Stimulated activated CD8-positive, alpha-beta memory T cell treated with anti-CD3 and anti-CD28 coated beads, Interleukin-15, amount 100 ng/mL, for 24 hours (primary cell): ENCODE measurements at regions not wholly inside any gene's neighbourhood (a gene's known extent, or its start where the extent isn't known, plus 50 kb on each side); places are given as distances from the start of the nearest gene placed in this dataset.

Experiments
- DNase-seq: peaks from one replicate; pipeline ENCODE4 v3.0.0-alpha.2; 2020; ENCODE audit warnings: low read depth

- no peak for DNase-seq
These were observed 880.4 kb upstream of the MAN1A1 start for GRCh38 chr6:120230008-120230407.

DNA sequence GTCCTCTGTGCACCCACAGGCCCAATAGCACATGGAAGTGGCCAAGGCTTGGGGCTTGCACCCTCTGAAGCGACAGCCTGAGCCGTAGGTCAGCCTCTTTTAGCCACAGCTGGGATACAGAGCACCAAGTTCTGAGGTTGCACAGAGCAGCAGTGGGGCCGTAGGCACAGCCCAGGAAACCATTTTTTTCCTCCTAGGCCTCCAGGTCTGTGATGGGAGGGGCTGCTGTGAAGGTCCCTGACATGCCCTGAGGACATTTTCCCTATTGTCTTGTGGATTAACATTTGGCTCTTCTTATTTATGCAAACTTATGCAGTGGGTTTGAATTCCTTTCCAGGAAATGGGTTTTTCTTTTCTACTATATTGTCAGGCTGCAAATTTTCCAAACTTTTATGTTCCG lies 878.7 kb upstream of the MAN1A1 start:
- DNase-seq, result no peak

- no peak for DNase-seq
These were observed 869.8 kb upstream of the MAN1A1 start for GRCh38 chr6:120219339-120219738.

DNA sequence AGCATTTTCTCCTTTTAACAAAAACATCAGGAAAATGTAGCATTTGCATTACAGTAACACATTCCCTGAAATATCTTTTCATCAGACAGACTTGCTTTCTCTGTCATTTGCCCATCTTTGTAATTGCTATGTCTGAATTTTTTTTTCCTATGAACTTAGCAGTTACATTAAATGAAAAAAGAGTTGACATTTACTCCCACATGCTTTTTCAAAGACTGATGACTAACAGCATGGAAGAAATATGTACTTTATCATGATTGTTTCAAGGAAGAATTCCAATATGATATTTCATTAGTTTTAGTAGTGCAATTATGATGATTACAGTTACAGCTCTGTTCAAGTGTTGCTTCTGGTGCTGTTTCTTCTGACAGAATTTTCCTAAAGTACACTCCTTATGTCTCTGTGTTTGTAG lies 864.5 kb upstream of the MAN1A1 start:
- no peak for DNase-seq

DNA sequence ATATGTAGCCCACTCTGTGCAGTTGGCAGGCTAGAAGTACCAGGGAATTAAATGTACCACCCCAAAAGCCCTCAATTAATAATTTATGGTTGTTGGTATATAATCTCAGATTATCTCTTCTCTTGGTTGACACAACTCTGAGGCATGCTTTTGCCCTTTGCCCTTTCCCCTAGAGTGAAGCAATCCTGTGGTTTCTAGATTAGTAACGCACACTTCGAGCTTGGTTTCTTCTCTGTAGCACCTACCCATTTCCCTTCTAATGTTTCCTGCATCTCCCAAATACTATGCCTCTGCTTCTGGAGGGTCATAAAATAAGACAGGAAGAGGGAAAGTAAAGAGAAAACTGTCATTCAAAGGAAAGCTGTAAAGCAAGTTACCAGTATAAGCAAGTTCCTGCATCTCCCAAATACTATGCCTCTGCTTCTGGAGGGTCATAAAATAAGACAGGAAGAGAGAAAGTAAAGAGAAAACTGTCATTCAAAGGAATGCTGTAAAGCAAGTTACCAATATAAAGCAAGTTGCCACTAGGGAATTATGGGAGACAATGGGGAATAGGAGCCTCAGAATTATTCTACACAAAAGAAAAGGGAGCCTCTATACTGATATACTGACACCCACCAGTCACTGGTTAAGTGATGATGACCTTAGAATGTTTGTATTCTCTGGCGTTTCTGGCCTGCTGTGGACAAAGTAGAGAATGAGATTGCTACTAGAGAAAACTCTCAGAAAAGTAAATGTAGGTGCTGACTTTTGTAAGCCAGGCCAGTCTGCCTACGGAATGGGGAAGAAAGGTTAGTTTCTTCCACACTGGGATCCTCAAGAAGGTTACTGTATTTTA lies 862.6 kb upstream of the MAN1A1 start:
- no peak for DNase-seq

DNA sequence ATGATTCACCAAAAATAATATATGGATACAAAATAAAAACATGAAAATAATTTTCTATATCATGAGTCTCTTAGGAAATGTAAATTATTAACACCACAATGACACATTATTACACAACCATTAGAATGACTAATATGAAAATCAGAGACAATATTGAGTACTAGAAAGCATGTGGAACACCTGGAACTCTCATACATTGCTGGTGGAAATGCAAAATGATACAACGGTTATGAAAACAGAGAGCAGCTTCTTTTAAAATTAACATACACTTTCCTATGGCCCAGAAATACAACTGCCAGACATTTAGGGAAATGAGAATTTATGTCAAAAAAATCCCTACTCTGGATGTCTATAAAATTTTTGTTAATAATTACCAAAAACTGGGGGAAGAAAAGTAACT lies 853.3 kb upstream of the MAN1A1 start:
- no peak for DNase-seq

DNA sequence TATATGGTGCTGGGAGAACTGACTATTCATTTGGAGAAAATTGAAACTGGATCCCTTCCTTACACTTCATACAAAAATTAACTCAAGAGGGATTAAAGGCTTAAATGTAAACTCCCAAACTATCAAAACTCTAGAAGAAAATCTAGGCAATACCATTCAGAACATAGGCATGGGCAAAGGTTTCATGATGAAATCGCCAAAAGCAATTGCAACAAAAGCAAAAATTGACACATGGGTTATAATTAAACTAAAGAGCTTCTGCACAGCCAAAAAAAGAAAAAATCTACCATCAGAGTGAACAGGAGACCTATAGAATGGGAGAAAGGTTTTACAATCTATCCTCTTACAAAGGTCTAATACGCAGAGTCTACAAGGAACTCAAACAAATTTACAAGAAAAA lies 851.3 kb upstream of the MAN1A1 start:
- DNase-seq, result no peak

DNA sequence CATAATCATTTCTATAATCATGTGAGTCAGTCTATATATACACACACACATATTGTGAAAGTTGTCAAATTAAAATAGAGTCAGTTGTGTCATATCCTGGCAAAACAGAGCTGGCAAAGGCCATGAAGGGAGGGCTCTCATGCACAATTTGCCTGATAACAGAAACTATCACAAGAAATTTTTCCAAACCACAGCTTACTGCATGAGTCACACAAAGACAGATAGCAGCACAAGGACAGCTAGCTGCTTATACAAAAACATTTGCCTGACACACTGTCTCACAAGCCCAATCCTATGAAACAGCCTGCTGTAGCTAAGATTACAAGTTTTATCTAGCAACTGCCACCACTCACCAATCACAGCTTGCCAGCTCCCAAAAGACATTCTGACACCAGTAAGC lies 848.5 kb upstream of the MAN1A1 start:
- DNase-seq, result no peak

DNA sequence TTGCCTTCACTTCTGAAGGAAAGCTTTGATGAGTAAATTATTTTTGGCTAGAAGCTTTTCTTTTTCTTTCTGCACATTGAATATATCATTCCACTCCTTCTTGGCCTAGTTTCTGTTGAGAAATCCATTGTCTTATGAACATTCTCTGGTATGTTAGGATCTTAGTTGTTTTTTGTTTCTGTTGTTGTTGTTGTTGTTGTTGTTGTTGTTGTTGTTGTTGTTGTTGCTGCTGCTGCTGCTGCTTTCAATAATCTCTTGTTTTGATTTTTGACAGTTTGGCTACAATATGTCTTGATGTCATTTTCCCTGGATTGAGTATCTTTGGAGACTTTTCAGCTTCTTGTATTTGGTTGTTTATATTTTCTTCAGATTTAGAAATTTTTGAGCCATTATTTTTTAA lies 836.5 kb upstream of the MAN1A1 start:
- DNase-seq, result no peak

DNA sequence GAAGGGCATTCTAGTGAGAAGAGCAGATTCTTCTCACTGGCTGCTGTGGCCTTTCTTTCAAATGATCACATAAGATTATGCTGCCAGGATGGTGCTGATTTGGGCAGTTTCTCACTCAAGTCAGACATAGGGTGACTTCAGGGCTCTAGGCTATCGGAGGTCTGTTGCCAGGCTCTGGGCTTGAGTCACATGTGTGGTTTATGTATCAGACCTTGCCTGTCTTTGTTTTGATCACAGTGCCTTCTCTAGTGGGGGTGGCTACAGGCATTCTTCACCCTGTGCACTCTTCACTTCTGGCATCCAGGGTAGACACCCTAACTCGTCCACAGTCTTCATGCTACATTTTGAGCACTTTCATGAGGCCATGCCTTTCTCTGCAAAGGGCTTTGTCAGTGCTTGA lies 823.7 kb upstream of the MAN1A1 start:
- DNase-seq, result no peak

DNA sequence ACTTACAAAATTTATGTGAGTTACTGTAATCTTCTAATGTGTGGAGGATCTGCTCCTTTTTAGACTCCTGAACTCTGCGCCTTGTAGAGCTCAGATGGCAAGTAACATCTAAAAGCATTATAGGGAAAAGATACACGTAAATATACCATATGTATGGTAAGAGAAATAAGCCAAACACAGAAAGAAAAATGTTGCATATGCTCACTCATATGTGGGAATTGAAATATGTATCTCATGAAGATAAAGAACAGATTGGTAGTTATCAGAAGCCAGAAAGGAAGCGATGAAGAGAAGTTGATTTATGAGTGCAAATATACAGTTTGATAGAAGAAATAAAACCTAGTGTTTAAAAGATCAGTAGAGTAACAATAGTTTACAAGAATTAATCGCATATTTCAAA lies 815.0 kb upstream of the MAN1A1 start:
- DNase-seq, result no peak

- DNase-seq, result no peak
These were observed 808.3 kb upstream of the MAN1A1 start for GRCh38 chr6:120157873-120158272.

GRCh38 chr6:120147071-120147871 lies 797.7 kb upstream of the MAN1A1 start:
- no peak for DNase-seq

GRCh38 chr6:120141601-120142000 lies 792.0 kb upstream of the MAN1A1 start:
- no peak for DNase-seq

DNA sequence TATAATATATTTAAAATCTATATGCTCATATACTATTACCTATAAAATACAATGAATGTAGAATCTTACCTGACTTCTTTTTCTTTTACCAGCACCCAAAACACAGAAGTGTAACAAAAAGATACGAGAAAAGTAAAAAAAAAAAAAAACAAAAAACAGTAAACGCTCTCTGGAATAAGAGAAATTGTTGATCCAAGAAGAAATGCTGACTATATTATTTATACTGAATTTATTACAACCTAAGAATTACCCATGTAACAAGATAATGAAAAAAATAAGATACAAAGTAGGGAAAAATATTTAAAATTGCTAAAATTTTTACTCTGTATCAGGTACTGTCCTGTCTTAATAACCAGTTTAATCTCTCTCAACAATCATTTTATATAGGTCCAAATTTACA lies 787.9 kb upstream of the MAN1A1 start:
- no peak for DNase-seq

- no peak for DNase-seq
These were observed 779.7 kb upstream of the MAN1A1 start for GRCh38 chr6:120129228-120129627.

DNA sequence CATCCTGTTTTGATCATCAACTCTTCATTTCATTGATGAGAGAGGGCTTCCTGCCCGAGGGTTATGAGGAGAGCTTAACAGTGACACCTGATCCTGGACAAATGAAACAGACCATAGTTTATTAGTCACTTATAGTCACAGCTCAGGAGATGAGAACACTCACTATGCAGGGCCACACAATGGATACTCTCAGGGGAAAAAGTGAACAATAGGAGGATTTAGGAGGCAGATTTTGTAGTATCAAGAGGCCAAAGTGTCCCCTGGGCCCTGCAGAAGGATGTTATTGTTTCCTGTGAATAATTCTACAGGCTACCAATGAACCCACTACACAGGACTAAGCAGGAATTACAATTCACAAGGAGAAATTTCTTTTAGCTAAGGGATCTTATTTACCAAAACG lies 772.8 kb upstream of the MAN1A1 start:
- DNase-seq, result no peak

DNA sequence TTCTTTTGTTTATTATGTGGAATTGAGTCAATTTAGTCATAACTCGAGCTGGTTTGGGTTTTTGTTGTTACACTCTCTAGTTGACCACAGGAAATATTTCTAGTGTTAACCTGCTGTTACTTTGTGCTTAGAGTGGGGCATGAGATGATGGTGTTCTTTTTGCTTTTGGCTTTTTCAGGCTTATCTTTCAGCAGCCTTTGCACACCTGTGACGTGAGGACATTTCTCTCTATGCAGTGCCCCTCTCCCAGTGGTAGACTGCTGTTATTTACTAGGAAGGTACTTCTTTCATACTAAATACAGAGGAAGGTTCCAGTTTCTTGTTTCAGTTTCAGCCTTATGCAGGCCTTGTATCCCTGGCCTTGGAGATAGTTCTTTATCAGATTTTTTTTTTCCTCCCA lies 766.8 kb upstream of the MAN1A1 start:
- DNase-seq, result no peak

- no peak for DNase-seq
These were observed 763.4 kb upstream of the MAN1A1 start for GRCh38 chr6:120112980-120113379.

GRCh38 chr6:120111001-120111400 lies 761.4 kb upstream of the MAN1A1 start:
- DNase-seq, result no peak

GRCh38 chr6:120108061-120108795 lies 758.7 kb upstream of the MAN1A1 start:
- DNase-seq, result no peak

DNA sequence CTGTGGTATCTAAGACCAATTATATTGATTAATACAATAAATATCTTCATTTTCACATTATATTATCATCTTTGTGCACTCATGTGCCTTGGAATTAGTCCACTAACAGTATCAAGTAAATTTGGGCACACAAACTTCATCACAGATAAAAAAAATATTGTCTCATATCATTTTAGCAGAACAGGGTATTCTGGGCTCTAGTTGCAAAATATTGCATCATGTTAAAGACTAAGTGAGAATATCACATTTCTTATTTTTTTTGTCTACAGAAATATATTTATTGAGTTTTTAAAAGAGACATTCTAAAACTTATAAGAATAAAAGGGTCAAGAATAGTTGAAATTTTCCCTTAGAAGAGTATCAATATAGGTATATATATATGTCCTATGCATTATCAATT lies 754.1 kb upstream of the MAN1A1 start:
- no peak for DNase-seq
